ENCODE measurements at regions not wholly inside any gene's neighbourhood (a gene's known extent, or its start where the extent isn't known, plus 50 kb on each side); places are given as distances from the start of the nearest gene placed in this dataset.

GRCh38 chr4:145404761-145405160, 76.9 kb upstream of the SMAD1 start (continued):
- TF ChIP-seq, protein P1, sequence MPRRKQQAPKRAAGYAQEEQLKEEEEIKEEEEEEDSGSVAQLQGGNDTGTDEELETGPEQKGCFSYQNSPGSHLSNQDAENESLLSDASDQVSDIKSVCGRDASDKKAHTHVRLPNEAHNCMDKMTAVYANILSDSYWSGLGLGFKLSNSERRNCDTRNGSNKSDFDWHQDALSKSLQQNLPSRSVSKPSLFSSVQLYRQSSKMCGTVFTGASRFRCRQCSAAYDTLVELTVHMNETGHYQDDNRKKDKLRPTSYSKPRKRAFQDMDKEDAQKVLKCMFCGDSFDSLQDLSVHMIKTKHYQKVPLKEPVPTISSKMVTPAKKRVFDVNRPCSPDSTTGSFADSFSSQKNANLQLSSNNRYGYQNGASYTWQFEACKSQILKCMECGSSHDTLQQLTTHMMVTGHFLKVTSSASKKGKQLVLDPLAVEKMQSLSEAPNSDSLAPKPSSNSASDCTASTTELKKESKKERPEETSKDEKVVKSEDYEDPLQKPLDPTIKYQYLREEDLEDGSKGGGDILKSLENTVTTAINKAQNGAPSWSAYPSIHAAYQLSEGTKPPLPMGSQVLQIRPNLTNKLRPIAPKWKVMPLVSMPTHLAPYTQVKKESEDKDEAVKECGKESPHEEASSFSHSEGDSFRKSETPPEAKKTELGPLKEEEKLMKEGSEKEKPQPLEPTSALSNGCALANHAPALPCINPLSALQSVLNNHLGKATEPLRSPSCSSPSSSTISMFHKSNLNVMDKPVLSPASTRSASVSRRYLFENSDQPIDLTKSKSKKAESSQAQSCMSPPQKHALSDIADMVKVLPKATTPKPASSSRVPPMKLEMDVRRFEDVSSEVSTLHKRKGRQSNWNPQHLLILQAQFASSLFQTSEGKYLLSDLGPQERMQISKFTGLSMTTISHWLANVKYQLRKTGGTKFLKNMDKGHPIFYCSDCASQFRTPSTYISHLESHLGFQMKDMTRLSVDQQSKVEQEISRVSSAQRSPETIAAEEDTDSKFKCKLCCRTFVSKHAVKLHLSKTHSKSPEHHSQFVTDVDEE (CRISPR knock-in tag; IDR thresholded peaks at IDR 0.05): no peak
- no peak for TF ChIP-seq ISL1 (CRISPR knock-in tag; IDR thresholded peaks at IDR 0.05)
- no peak for TF ChIP-seq PPARA (CRISPR knock-in tag; IDR thresholded peaks at IDR 0.05; ENCODE audit: borderline replicate concordance)
- TF ChIP-seq ZNF8 (CRISPR knock-in tag; IDR thresholded peaks at IDR 0.05): no peak
- no peak for TF ChIP-seq TCF4 (CRISPR knock-in tag; IDR thresholded peaks at IDR 0.05; ENCODE audit: borderline replicate concordance)
- no peak for TF ChIP-seq RARB (CRISPR knock-in tag; IDR thresholded peaks at IDR 0.05)

GRCh38 chr4:145396581-145396980, 85.1 kb upstream of the SMAD1 start:
- TF ChIP-seq, protein P2, sequence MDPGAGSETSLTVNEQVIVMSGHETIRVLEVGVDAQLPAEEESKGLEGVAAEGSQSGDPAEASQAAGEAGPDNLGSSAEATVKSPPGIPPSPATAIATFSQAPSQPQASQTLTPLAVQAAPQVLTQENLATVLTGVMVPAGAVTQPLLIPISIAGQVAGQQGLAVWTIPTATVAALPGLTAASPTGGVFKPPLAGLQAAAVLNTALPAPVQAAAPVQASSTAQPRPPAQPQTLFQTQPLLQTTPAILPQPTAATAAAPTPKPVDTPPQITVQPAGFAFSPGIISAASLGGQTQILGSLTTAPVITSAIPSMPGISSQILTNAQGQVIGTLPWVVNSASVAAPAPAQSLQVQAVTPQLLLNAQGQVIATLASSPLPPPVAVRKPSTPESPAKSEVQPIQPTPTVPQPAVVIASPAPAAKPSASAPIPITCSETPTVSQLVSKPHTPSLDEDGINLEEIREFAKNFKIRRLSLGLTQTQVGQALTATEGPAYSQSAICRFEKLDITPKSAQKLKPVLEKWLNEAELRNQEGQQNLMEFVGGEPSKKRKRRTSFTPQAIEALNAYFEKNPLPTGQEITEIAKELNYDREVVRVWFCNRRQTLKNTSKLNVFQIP (CRISPR knock-in tag; IDR thresholded peaks at IDR 0.05; ENCODE audit: borderline replicate concordance, low read depth): no peak
- TF ChIP-seq, protein P3, sequence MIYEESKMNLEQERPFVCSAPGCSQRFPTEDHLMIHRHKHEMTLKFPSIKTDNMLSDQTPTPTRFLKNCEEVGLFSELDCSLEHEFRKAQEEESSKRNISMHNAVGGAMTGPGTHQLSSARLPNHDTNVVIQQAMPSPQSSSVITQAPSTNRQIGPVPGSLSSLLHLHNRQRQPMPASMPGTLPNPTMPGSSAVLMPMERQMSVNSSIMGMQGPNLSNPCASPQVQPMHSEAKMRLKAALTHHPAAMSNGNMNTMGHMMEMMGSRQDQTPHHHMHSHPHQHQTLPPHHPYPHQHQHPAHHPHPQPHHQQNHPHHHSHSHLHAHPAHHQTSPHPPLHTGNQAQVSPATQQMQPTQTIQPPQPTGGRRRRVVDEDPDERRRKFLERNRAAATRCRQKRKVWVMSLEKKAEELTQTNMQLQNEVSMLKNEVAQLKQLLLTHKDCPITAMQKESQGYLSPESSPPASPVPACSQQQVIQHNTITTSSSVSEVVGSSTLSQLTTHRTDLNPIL (CRISPR knock-in tag; IDR thresholded peaks at IDR 0.05; ENCODE audit: low read depth): no peak
- TF ChIP-seq RARB (CRISPR knock-in tag; IDR thresholded peaks at IDR 0.05): no peak
- TF ChIP-seq PPARA (CRISPR knock-in tag; IDR thresholded peaks at IDR 0.05; ENCODE audit: borderline replicate concordance): no peak
- no peak for ATAC-seq

DNA sequence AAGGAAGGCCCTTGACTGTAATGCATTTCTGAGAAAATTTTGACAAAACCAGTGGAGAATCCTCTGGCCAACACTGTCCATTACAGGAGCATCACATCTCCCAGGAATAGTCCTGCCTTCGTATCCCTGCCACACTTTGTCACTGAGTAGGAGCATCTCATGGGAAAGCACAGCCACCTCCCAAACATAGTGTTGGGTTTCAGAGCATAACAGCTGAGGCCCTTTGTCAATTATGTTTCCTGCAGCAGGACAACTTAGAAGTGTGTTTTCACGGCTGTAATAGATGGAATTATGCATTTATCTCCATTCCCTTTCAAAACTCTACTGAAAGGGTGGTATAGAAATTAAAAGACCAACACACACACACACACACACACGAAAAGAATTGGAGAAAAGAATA, 91.1 kb upstream of the SMAD1 start:
- TF ChIP-seq ESRRG (CRISPR knock-in tag; IDR thresholded peaks at IDR 0.05): no peak
- no peak for ATAC-seq

- TF ChIP-seq, protein P4, sequence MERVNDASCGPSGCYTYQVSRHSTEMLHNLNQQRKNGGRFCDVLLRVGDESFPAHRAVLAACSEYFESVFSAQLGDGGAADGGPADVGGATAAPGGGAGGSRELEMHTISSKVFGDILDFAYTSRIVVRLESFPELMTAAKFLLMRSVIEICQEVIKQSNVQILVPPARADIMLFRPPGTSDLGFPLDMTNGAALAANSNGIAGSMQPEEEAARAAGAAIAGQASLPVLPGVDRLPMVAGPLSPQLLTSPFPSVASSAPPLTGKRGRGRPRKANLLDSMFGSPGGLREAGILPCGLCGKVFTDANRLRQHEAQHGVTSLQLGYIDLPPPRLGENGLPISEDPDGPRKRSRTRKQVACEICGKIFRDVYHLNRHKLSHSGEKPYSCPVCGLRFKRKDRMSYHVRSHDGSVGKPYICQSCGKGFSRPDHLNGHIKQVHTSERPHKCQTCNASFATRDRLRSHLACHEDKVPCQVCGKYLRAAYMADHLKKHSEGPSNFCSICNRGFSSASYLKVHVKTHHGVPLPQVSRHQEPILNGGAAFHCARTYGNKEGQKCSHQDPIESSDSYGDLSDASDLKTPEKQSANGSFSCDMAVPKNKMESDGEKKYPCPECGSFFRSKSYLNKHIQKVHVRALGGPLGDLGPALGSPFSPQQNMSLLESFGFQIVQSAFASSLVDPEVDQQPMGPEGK (CRISPR knock-in tag; IDR thresholded peaks at IDR 0.05; ENCODE audit: borderline replicate concordance): no peak
- TF ChIP-seq ZFP3 (CRISPR knock-in tag; IDR thresholded peaks at IDR 0.05) (no peak), SNAI2 (CRISPR knock-in tag; IDR thresholded peaks at IDR 0.05) (no peak), ZNF70 (CRISPR knock-in tag; IDR thresholded peaks at IDR 0.05) (no peak)
- ATAC-seq: peak; percentile 66
These were observed 92.1 kb upstream of the SMAD1 start for GRCh38 chr4:145389550-145389949.

DNA sequence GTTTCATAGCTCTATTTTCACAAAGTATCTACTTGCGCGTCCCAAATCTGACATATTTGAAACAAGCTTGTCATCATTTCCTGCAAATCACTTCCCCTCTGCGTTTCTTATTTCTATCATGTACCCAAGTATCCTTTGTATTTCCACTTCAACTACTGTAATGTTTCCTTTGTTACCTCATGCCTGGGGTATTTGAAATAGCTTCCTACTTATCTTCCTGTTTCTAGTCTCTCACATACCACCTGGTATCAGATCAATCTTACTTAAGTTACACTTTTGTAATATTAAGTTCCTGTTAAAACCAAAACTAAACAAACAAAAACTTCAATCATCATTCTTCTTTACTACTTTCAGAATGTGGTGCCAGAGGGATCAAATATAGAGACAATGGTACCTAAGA, 93.6 kb upstream of the SMAD1 start:
- peak; percentile 37; the same call in 1 of the 3 replicates for ATAC-seq
- TF ChIP-seq, protein P4 (CRISPR knock-in tag; IDR thresholded peaks at IDR 0.05; ENCODE audit: borderline replicate concordance): no peak
- TF ChIP-seq BACH2 (CRISPR knock-in tag; IDR thresholded peaks at IDR 0.05; ENCODE audit: borderline replicate concordance): no peak
- no peak for TF ChIP-seq ZFP30 (CRISPR knock-in tag; IDR thresholded peaks at IDR 0.05)
- TF ChIP-seq, protein P2 (CRISPR knock-in tag; IDR thresholded peaks at IDR 0.05; ENCODE audit: borderline replicate concordance, low read depth): no peak
- no peak for TF ChIP-seq CSDC2 (CRISPR knock-in tag; IDR thresholded peaks at IDR 0.05)
- TF ChIP-seq, protein P5, sequence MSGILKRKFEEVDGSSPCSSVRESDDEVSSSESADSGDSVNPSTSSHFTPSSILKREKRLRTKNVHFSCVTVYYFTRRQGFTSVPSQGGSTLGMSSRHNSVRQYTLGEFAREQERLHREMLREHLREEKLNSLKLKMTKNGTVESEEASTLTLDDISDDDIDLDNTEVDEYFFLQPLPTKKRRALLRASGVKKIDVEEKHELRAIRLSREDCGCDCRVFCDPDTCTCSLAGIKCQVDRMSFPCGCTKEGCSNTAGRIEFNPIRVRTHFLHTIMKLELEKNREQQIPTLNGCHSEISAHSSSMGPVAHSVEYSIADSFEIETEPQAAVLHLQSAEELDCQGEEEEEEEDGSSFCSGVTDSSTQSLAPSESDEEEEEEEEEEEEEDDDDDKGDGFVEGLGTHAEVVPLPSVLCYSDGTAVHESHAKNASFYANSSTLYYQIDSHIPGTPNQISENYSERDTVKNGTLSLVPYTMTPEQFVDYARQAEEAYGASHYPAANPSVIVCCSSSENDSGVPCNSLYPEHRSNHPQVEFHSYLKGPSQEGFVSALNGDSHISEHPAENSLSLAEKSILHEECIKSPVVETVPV (CRISPR knock-in tag; IDR thresholded peaks at IDR 0.05): no peak
- no peak for TF ChIP-seq RARB (CRISPR knock-in tag; IDR thresholded peaks at IDR 0.05)
- no peak for TF ChIP-seq ZC3H10 (CRISPR knock-in tag; IDR thresholded peaks at IDR 0.05)
- no peak for TF ChIP-seq PPARA (CRISPR knock-in tag; IDR thresholded peaks at IDR 0.05; ENCODE audit: borderline replicate concordance)

All from SK-N-SH treated with all-trans-retinoic acid at 6 μM for 48 hours (cell line).